ENCODE measurements at regions not wholly inside any gene's neighbourhood (a gene's known extent, or its start where the extent isn't known, plus 50 kb on each side); places are given as distances from the start of the nearest gene placed in this dataset.
"Not testable (repeated sequence)": the region's sequence is repeated elsewhere in the genome, so short reads cannot be mapped to it uniquely, and the experiment has no call there.

DNA sequence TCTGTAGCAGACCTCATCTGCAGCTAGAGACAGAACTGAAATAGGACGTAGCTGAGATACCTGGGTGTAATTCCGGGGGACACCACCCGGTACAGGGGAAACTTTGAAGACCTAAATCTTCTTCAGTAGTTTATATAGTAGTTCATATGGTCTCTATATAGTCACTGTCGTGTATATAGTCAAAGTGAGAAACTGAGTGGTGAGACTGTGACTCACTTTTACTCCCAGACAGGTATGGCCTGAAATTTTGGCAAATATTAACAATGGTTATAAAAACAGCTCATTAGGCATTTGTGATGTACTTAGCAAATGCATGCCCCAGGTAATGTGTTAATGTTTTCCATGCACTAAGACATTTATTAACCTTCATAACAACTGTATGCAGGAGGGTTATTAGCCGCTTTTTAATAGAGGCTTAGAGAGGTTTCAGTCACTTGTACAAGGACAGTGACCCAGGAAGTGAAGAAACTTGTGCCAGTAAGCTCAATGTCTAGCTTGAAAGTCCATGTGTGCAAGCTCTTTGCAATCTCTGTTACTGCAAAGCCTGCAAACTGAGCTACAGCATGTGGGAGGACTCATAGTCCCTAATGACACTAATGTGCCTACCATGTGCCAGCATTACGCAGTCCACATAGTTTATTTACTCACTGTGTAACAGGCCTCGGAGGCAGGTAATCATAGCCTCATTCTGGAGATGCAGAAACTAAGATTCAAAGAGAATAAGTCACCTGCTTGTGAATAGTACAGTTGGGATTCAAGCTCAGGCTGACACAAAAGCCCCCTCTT lies 165.4 kb upstream of the CHD6 start:
- DNase-seq: no peak

DNA sequence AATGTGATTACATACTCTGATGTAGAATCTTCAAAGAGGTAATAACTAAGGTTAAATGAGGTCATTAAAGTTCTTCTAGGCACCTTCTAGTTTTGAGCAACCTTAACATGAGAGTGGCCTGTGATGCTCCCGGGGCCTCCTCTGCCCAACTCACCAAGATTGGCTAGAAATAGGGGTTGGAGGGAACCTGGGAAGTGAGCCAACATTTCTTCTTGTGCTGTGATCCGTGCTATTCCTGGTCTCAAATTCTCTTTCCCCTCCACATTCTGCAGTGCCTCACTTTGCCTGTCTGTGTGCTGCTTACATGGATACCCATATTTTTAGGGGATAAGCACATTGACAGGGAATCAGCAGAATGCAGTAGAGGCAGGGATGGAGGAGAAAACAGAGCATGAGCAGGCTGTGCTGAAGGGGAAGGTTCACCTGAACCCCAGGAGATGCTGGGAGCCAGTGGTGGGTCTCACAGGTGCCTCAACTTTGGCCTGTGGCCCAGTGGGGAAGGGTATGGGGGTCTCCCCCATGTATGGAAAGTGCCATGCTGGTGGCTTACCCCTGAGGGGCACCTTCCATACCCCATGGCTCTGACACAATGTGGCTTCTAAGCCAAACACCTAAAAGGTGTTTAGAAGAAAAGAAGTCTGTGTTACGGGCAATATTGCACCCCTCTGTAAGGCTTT lies 164.7 kb upstream of the CHD6 start:
- DNase-seq: no peak

DNA sequence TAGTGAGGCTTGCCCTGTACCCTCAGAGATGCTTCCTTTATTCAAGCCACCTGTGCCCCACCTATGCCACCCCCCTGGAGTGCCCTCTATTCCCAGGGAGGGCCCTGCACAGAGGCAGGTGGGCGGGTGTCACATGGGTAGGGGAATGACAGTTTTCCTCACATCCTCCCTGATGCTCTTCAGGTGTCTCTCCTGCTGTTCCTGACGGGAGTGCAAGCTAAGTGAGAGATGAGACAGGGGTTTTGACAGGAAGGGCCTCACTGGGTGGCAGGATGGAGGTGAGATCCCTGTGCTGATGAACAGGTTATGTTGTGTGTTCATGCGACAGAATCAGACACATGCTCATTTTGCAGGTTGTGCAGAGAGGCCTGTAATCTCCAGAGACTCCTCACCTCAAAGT lies 164.1 kb upstream of the CHD6 start:
- DNase-seq: no peak

DNA sequence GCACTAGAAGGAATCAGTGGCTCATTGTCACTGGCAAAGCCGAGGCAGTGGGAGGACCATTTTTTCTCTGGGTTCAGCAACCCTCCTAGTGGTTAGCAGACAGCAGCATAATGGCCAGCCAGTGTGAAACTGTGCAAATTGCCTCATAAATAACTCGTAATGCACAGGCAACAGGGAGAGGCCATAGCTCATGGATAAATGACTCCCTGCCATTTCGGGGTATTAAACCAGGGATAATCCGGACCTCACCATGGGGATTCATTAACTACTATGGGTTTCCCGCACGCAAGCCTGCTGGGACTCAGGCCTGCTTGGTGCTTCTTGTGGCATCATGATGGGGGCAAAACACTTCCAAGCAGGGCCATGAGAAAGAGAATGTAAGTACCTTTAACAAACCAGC lies 158.2 kb upstream of the CHD6 start:
- DNase-seq: no peak

DNA sequence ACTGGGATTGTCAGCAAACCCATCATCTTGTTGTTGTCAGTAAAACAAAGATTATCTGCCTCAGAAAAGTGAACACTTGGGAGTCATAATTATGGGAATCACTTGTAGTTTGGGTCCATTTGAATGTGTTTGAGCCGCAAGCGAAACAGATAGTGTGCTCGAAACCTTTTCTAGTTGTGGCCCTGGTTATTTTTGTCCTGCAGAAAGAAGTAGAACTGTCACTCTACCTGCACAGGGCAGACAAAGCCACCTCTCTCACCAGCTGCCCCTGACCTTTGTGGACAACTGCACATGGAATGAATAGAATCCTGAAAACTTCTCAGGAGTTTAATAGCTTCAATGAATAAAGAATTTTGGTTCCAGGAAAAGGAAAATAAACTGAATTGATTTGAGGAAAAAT lies 156.1 kb upstream of the CHD6 start:
- no peak for DNase-seq

DNA sequence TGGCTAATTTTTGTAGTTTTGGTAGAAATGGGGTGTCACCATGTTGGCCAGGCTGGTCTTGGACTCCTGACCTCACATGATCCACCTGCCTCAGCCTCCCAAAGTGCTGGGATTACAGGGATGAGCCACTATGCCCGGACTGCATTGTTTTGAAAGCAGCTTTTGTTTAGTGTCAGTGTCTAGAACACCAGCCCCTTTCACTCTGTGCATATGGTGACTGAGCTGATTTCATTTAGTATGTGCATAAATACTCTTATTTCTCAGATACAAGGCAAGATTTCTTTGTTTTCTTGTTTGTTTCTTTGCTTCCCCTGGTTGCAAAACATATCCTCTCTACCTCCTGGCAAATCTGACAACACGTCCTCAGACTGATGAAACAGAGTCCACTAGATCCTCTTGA lies 152.8 kb upstream of the CHD6 start:
- DNase-seq: no peak

DNA sequence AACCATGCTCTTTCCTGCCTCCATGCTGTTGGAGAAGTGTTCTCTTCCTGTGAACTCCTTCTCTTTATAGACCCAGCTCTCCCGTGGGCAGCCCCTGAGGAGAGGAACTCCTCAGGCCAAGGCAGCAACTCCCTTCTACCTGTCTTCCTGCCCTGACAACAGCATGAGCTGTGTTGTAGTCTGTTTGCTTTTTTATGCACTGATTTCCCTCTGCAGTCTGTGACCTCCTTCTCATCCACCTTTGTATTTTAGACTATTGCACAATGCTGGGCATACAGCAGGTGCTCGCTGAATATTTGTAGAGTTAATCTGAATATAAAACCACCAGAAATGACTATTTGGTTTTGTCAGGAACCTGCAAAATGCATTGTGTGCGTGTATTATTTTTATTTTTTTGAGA lies 152.2 kb upstream of the CHD6 start:
- no peak for DNase-seq

DNA sequence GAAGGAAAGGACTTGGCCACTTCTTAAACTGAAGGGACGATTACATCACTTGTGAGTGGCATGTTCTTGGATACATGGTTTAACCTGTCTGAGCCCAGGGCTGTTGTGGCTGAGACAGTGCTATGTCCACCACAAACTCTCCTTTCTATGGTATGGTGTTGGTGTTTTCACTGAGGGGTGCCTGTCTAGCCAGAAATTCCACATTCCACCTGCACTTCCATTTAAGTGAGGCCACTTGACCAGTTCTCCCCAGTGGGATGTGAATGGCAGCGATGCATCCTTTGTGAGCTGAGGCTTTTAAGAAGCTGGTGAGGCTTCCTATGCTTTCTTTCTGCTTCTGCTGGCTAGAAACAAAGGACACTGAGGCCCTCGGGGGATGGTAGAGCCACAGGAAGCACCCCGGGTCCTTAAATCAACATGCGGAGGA lies 151.4 kb upstream of the CHD6 start:
- DNase-seq: no peak

DNA sequence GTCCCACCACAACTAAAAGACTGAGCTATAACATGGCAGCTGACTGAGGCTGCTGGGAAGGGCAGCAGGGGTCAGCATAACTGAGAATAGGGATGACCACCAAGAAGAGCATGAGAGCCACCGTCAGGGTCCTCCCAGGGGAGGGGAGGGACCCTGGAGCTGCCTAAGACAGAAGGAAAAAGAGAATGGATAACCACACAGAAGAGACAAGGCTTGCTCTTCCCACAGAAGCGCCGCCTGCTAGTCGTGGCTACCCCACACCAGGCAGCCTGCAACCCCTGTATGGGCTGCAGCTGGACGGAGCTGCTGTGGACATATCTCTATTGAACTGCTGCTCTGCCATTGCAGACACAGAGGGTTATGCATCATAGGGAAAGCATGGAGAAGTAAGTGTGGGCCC lies 132.0 kb upstream of the CHD6 start:
- DNase-seq: no peak

DNA sequence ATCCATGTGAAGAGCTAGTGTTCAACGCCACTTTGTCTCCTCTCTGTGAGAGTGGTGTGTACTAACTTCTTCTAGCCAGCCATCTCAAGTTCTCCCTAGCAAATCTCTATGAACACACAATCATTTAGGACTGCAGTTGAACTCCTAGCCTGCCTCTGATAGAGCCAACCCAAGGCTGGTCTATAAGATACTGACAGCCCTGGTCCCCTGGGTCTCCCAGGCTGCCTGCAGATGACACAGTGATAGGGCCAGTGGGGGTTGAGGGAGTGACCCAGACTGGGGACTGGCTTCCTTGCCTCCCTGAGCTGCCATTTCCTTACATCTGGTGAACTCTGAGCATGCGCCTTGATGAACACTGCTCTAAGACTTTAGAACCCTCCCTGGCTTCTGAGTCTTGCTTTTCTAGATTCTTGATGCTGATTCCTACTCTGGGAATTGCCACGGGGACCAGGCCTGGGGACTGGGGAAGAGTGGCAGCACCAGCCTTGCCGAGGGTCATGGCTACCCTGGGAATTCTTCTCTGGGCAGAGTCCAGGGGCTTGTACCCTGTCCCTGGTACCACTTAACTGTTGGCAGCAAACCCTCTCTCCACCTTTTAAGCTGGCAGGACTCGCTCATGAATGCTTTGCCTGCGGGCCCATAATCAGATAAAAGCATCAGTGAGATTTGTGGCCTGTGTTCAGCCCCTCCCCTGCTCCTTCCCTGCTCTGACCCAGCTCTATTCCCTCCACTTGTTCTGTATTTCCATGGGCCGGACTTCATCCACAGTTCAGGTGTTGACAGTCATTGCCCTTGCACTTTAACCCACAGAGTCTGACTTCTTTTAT lies 130.8 kb upstream of the CHD6 start:
- no peak for DNase-seq

DNA sequence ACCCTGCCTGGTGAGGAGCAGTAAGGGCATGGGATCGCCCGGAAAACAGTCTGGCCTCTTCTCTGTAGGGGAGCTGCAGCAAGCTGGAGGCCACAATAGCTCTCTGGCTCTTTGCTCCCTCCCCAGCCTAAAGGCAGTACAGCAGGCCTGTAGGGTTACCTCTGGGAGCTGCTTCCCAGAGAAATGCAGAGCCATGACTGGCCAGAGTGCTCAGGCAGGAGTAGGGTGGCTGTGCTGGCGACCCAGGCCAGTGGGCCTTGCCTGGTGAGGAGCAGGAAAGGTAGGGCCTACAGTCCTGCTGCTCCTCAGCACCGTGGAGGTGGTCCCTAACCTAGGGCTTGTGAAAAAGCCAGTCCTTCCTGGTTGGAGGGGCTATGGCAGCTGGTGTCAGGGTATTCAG lies 129.9 kb upstream of the CHD6 start:
- no peak for DNase-seq

DNA sequence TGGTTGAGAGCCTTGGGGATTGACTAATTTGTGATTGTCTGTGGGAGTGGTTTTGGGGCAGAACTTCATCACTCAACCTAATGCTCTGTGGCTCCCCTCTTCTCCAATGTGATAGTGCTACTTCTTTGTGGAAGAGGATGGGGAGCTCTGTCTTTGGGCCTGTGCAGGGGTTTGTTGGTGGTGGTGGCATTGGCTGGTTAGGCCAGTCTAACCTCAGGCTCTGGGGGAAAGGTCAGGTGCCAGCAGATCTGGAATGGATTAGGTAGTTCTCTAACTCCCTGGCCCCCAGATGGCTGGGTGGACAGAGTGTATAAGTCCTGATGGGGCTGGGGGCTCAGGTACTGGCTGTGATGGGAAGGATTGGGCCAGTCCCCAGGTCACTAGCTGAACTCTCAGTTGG lies 129.0 kb upstream of the CHD6 start:
- DNase-seq: no peak

DNA sequence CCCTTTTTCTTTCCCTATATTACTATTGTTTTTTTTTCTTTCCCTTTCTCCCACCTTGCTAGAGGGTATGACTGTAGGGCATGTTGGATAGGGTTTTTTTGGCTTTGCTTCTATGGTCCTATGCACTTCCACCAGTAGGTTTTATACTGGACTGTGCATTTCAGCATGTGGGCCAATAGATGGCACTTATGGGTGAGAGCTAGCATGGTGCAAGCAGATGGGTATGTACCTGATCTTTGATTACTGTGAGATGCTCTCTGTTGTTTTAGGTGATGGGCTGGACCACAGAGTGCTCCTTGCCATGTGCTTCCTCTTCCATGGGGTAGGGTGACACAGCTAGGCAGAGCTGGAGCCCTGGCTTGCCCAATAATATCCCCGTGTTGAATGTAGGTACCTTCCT lies 128.5 kb upstream of the CHD6 start:
- DNase-seq: no peak

DNA sequence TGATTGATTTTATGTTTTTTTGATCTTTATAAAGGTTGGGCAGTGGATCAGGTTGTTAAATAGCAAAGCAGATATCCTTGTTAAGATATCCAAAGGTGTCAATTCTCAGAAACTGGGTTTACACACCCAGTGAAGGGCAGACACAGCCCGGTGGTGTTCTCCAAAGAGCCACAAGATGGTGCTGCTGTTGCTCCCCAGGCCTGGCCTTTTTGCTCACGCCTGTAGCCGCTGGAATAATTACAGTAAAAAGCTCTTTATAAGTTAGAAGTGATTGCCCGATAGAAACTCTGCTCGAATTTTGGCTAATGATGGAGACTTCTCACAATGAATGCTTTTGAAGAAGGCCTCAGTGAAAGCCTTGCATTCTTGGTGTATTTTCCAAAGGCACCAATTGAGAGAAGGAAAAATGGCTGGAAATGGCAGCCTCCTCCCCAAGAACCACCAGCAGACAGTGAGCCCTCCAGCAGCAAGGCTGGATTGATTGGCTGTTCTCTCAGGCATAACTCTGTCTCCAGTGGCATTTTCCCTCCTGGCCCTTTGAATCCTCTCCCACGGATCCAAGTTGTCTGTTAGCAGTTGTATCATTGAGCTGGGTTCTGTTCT lies 120.5 kb upstream of the CHD6 start:
- peak; percentile 18 to 30 for DNase-seq

DNA sequence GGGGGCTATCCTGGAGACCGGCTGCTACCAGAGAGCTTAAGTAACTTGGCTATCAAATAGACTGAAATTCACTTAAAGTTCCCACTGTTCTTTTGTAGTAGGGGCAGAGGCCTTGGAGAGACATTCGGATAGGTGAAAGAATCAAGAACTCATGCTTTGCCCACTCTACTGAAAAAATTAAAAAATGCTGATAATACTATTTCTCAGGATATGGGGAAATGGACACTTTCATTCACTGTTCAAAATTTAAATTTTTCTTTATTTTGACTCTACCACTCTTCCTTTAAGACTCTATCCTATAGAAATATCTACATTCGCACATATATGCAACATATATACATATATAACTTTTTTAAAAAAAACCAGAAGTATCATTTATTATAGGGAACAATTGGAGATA lies 117.8 kb upstream of the CHD6 start:
- no peak for DNase-seq

DNA sequence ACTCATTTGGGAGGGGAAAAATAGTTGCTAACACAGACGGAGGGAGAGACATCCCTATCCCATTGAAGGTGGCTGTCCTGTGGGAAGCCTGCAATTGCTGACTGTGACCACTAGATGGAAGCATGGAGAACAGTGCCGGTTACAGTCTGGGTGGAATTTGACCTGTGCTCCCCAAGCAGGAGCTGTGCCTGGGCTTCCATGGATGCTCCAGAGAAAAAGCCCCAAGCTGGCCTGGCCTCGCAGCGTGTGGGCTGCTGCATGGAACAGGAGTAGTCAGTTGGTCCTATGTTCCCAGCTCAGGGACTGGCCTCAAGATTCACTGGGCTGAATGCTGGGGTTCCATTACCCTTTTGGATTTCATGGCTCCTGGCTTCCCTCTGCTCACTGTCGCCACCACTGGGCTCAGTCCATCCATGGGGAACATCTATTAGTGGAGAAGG lies 116.3 kb upstream of the CHD6 start:
- DNase-seq: peak in 1 of 2 experiments; percentile 6

DNA sequence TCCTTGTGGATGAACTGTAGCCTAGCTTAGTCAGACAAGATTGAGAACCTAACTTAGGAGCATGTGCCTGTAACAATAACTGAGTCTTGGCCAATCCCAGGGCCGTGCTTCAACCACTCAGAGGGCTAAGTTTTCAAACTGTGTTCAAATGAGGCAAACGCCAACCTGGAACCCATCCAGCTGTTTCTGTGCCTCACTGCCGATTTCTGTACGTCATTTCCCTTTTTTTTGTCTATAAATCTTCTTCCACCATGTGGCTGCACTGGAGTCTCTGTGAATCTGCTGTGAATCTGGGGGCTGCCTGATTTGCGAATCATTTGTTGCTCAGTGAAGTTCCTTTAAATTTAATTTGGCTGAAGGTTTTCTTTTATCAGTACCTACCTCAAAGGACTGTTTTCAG lies 115.0 kb upstream of the CHD6 start:
- no peak for DNase-seq

DNA sequence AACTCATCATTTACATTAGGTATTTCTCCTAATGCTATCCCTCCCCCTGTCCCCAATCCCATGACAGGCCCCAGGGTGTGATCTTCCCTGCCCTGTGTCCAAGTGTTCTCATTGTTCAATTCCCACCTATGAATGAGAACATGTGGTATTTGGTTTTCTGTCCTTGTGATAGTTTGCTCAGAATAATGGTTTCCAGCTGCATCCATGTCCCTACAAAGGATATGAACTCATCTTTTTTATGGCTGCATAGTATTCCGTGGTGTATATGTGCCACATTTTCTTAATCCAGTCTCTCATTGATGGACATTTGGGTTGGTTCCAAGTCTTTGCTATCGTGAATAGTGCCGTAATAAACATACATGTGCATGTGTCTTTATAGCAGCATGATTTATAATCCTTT lies 113.0 kb upstream of the CHD6 start:
- DNase-seq: not testable (repeated sequence)

DNA sequence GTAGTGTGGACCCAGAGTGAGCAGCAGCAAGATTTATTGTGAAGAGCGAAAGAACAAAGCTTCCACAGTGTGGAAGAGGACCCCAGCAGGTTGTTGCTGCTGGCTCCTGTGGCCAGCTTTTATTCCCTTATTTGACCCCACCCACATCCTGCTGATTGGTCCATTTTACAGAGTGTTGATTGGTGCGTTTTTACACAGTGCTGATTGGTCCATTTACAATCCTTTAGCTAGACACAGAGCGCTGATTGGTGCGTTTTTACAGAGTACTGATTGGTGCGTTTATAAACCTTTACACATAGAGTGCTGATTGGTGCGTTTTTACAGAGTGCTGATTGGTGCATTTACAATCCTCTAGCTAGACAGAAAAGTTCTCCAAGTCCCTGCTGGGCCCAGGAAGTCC lies 109.5 kb upstream of the CHD6 start:
- DNase-seq: not testable (repeated sequence)

DNA sequence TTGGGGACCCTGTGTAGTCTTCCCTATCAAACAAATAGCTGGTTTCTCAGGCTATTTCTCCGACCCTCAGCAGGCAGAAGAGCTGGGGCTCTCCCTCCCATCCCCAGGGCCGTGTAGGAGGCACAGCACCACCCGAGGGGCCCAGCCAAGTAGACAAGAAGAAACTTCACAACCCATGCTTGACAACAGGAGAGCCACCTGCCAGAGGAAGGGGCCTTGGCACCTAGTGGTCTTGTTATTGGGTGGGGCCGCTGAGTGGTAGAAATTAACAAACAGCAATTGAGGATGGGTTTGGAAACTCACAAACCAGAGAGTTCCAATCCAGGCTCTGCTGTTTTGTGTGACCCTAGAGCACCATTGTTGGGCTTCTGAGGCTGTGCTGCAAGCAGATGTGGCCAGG lies 108.5 kb upstream of the CHD6 start:
- DNase-seq: no peak

DNA sequence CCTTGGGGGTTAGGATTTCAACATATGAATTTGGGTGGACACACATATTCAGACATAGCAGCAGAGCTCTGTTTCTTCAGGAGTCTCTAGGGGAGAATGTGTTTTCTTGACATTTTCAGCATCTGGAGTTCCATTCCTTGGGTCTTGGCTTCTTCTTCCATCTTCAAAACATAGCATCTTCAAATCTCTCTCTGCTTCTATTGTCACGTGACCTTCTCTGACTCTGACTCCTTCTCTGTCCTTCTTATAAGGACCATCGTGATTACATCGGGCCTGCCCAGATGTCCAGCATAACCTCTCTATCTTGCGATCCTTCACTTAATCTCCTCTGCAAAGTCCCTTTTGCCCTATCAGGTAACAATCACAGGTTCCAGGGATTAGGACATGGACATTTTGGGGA lies 101.0 kb upstream of the CHD6 start:
- DNase-seq: no peak

DNA sequence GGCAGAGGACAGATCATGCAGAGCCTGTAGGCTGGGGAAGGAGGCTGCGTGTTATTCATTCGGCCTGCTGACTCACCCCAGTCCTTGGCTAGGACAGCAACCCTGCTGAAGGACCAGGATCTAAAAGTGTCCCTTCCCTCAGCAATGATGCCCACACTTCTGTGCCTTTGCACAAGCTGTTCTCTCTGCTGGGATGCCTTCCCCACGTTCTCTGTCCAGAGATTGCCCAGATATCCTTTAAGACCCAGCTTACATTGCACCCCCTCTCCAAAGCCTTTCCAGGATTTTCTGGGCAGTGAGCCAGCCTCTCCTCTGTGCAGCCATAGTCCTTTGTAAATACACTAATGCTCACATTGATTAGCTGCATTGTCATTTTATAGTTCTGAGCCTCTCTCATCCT lies 99.3 kb upstream of the CHD6 start:
- DNase-seq: peak; percentile 34 to 62

DNA sequence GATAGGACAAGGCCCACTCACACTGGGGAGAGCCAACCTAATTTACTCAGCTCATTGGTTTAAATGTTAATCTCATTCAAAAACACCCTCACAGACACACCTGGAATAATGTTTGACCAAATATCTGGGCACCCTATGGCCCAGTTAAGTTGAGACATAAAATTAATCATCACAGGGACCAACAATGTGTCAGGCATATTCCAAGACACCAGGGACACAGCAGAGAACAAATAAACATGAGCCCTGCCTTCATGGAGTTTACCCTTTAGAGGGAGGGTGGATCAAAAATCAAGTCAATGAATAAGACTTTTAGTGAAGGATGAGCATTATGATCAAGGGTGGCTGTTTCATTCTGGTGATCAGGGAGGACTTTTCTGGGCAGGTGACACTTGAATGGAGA lies 98.7 kb upstream of the CHD6 start:
- DNase-seq: no peak

All from NCI-H187 (cell line).